GM04503 (cell line): ENCODE measurements at regions not wholly inside any gene's neighbourhood (a gene's known extent, or its start where the extent isn't known, plus 50 kb on each side); places are given as distances from the start of the nearest gene placed in this dataset.
"Not testable (repeated sequence)": the region's sequence is repeated elsewhere in the genome, so short reads cannot be mapped to it uniquely, and the experiment has no call there.

Experiments used
- DNase-seq: peaks from one replicate; pipeline ENCODE4 v3.0.0-alpha.2; 2012; ENCODE audit warnings: low read depth

DNA sequence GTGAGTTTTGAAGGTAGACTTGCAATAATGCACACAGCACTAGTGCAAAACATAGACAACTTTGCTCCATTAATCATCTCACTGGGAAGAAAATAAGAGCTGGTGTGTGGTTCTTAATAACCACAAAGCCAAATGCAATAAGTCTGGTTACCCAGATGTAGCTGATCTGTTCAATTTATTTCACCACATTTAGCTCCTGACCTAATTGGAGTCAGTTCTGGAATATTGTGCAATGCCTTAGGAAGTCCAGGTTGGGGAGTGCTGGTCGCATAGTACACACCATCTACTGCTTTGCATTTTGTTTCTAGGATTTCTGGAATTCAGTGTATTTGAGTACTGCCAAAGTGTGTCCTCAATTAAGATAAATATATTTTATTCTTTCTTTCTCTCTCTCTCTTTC lies 483.3 kb upstream of the SPRY2 start:
- no peak for DNase-seq

GRCh38 chr13:80823472-80823871 lies 482.5 kb upstream of the SPRY2 start:
- no peak for DNase-seq

DNA sequence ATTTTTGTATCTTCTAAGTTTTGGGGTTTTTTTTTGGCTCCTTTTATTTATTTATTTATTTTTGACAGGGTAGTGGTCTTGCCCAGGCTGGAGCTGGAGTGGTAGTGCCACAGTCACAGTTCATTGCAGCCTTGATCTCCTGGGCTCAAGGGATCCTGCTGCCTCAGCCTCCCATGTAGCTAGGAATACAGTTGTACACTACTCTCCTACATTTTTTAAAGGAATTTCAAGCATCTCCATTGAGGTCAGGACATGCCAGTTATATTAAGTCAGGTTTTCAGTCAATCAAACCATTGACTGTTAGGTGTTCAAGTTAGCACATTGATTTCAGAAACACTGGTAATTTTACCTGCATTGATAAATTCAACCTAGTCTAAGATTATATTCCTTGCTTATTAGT lies 480.5 kb upstream of the SPRY2 start:
- DNase-seq = no peak

DNA sequence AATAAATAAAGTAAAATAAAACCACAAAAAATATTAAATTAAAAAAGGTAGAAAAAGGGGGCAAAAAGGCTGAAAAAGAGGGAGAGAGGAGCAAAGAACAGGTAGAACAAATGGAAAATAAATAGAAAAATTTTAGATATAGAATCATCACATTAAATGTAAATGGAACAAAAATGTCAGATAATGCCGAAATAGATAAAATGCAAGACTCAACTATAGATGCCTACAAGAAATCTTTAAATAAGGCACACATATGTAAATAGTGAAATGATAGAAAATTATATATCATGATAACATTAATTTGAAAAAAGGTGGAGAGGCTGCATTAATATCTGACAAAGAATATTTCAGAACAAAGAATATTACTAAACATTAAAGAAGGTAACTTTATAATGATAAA lies 477.1 kb upstream of the SPRY2 start:
- no peak for DNase-seq

DNA sequence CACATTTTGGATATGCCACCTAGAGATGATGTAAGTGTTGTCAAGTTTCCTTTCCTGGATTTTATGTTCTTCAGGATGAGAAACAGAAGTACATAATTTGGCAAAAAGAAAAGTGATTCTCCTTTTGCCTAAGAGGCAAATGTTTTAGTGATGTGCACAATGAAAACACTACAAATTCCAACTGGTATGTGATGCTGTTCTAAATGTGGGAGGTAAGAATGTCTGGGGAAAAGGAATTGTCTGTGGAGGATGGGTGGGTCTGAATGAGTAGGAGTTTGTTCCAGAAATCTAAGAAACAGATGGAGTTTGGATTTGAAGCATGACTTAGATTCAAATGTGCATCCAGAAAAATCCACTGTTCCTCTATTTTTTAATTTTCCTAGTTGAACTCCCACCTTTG lies 473.6 kb upstream of the SPRY2 start:
- DNase-seq = no peak

DNA sequence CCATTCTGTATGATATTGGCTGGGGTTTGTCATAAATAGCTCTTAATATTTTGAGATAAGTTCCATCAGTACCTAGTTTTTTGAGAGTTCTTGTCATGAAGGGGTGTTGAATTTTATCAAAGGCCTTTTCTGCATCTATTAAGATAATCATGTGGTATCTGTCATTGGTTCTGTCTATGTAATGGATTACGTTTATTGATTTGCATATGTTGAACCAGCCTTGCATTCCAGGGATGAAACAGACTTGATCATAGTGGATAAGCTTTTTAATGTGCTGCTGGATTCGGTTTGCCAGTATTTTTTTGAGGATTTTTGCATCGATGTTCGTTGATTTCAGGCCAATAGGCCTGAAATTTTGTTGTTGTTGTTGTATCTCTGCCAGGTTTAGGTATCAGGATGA lies 469.4 kb upstream of the SPRY2 start:
- not testable (repeated sequence) for DNase-seq

GRCh38 chr13:80802946-80803345 lies 462.0 kb upstream of the SPRY2 start:
- no peak for DNase-seq

- DNase-seq = no peak
Measured at GRCh38 chr13:80798576-80799133, 457.7 kb upstream of the SPRY2 start.

DNA sequence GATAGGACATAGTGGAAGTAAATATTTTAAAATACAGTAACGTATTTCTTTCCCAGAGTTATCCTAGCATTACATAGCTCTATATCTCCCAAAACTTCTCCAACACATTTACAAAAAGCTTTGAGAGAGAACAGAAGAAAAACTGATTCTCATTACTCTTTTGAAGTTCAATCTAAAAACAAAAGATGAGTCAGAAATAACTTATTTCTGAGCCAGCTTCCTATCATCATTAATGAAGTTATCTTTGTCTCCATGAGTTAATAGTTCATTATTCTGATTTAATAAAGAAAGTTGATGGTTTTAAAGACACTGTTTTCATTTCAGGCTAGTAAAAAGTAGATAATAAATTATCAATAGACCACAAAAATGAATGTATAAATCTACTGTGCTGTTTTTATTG lies 446.7 kb upstream of the SPRY2 start:
- no peak for DNase-seq

DNA sequence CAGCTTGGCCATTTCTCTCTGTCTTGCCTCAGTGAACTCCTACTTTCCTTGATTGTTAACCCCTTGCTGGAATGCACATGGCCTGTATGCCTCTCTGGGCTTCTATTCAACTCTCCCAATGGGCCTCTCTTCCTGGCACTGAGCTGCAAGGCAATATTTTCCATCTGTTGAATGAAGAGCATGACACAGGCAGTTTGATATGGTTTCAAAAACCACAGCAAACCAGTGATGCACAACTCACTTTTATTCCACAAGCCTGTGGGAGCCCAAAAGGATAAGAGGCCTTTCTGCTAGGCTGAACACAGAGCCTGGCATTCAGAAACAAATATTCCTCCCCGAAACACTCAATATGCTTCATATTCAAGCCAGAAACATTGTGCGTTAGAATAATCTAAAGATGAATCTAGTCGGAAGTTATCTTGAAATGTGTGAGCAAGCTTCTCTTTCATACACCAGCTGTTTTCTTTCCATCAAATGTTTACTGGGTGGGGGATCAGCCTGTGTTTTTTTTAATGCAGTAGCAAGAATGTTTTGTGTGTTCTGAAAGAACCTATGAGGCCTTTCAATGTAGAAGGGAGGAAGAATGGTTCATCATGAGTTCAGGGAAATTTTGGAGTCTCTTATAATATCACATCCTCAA lies 443.1 kb upstream of the SPRY2 start:
- DNase-seq = no peak

DNA sequence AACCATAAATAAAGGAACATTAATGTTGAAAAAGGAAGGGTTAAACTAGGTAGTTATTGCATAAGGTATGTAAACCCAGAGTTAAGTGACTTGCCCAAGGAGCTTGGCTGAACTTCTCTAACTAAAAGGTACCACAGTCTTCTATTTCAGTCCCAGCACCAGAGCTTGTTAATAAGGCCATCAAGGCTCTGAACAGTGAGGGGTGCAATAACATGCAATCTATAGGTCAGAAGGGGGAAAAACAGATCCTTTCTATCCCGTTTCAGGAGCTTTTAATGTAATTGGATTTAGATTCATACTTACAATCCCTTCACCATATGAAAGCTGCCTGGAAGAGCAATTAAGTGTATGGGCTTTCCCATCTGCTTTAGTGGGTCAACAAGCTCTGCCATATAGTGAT lies 441.5 kb upstream of the SPRY2 start:
- no peak for DNase-seq

DNA sequence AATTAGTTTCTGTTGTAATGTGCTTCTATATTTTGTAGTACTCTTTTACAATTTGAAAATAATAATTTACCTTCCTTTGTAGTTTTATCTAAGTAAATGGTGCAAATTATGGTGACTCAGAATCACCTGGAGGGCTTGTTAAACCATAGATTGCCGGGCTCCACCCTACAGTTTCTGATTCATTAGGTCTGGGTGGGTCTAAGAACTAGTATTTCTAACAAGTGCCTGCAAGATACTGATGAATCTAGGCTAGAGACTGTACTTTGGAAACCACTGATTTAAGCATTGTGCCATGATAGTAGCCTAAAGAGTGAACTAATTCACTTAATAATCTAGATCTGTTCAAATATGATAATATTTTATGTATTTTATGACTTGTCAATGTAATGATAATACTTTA lies 437.4 kb upstream of the SPRY2 start:
- DNase-seq = no peak

- no peak for DNase-seq
Measured at GRCh38 chr13:80757694-80758093, 416.8 kb upstream of the SPRY2 start.

DNA sequence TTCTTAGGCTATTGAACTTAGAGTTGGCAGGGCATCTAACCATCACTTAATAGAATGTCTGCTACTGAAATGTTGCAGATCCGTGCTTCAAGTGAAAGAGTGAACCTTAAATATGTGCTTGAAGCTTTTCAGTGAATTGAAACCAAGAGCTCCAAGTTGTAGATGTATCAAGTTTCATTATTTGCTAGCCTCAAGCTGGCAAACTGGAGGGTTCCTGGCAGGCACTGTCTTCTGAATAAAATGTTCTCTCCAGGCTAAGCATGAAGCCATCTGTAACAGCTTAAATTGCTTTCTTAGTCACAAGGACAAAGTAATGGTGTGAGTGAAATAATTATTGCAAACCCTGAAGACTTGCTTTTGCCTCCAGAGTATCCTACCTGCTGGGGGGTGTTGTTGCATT lies 415.0 kb upstream of the SPRY2 start:
- no peak for DNase-seq

DNA sequence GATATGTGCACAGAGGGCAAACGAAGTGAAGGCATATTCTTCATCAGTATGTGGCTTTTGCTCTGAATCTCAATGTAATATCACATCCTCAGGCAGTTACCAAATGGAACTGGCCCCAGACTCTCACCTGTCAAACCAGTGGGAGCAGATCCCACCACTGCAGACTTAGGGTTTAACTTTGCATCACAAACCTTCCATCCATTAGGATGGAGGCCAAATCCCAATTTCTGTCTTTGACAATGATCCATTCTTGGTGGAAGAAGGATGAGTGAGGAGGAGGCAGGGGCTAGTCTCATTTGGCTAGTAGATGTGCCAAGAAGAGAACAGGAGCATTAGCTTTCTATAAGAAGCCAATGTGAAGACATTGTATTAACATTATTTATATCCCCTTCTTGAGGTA lies 413.5 kb upstream of the SPRY2 start:
- no peak for DNase-seq

DNA sequence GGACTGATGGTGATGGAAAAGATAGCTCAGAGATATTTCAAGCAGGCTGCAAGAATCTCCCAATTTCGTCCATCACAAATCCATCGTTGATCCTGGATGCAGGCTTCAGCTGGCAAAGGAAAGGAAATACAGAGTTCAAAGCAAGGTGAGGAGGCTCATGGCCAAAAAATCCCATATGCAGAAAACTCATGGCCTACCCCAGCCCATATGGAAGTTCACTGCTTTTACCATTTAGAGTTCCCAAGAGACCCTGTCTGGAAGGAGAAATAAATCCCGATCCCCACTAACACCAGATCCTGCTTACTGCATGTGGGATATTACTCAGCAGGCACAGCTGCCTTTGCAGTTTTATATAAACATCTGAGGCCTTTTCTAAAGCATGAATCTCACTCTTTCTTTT lies 412.9 kb upstream of the SPRY2 start:
- DNase-seq = no peak

- DNase-seq = no peak
Measured at GRCh38 chr13:80751854-80752253, 410.9 kb upstream of the SPRY2 start.

DNA sequence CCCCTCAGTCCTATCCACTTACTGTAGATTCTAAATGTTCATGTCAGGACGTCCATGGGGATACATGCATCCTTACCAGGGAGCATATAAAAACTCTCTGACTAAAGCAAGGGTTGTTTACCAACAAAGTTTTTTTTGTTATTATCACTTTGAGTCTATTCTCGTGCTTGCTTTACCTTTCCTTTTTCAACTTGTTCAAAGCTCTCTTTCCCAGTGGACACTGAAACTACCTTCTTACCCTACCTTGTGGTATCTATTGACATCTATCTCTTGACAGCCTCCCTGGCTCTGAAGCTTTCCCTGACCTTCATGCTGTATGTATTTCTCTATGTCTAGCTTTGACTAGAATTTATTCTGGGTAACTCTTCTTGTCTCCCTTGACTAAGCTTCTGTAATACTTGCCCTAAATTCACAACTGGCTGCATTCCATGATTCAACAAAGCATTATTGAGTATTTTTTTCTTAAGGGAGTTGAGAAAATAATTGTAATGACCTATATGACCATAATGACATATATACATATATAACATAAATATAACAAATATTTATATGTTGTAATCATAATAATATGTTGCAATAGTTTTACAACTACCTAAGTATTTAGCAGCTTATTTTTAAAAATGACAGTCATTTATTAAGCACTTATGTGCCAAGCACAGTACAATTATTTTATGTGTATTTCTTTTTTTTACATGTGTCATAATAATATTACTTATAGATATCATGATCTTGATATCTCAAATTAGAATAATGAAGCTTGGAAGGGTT lies 403.4 kb upstream of the SPRY2 start:
- no peak for DNase-seq

DNA sequence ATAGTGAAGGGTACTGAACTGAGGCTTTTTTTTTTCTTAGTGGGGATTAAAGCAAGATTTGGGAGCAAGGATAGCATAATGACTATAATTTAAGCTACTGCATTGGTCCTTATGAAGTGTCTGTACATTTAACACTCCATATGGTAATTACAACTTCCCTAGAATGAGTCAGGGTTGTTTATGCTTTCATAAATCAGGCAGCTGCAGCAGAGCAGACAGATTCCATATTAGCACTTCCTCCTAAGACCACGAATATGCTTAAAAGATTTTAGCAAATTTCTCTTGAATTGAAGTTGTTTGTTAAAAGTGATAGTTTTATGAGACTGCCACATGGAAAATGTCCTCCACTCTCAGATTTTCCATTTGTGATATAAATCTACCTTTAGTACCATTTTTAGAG lies 401.1 kb upstream of the SPRY2 start:
- DNase-seq = no peak

- DNase-seq = no peak
Measured at GRCh38 chr13:80740071-80740470, 399.1 kb upstream of the SPRY2 start.

DNA sequence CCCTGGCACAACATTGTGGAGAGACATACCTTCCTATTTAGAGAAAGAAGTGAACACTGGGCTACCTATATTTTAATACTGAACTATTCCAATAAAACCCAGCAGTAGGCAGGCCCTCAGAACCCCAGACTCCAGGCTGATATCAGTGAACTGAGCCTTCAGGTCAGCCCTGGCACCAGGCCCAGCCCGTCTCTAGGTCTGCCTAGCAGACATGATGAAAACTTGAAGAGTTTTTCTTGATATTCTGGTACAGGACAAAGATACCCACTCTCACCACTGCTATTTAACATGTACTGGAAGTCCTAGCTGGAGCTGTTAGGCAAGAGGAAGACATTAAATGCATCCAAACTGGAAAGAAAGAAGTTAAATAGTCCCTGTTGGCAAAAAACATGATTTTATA lies 396.6 kb upstream of the SPRY2 start:
- no peak for DNase-seq

DNA sequence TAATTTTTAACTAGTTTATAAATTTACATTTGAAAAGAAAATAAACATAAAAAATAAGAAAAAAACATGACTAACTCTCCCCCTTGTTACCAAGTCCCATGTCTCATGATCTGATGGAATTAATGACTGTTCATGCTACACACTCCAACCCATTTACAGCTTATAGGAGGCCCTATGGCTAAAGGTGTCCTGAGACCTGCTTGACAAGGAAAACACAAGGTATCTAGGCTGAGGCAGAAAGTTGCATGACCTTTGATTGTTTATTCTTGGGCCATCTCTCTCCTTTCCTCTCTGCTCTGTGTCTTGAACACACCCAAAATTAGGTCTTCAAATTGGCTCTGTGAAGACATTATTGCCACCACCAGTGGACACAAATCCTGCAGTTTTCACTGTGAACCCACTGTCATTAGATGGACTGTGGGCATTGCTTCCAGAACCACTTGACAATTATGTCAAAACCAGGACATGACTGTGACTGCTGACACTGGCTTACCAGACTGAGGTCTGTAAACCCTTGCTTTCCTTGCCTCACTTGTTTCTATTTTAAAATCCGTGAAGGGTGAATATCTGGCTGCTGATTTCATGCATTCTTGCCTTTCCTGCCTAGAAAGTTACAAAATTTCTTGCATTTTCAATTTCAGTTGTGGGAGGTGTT lies 386.5 kb upstream of the SPRY2 start:
- DNase-seq = no peak

DNA sequence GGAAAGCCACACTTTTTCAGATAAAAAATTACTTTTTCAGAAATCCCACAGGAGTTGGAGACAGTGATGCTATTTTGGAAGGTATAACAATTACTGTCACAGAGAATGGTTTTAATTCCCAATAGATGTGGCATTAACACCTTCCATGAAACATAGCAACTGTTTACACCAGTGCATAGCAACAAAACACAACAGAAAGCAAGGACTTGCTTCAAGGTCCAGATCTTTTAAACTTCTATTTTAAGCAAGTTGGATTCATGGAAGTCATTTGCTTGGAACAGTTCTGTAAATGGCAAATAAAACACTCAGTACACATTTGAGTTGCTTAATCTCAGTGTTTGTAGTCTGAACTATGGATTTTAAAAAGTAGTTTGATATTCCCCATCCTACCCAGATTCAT lies 385.9 kb upstream of the SPRY2 start:
- DNase-seq = no peak
